HG02870 (cell line): ENCODE measurements at regions not wholly inside any gene's neighbourhood (a gene's known extent, or its start where the extent isn't known, plus 50 kb on each side); places are given as distances from the start of the nearest gene placed in this dataset.

Source experiments
- ATAC-seq: cut with Tn5 transposase; IDR thresholded peaks from one replicate; pipeline ENCODE4 v1.9.1; 2021; ENCODE audit warnings: mild to moderate bottlenecking, moderate library complexity; ENCODE audit not compliant: unreplicated experiment

GRCh38 chr17:55829995-55830612, 79.3 kb downstream of the PCTP start:
- no peak for ATAC-seq

GRCh38 chr17:55830699-55831471, 80.0 kb downstream of the PCTP start:
- no peak for ATAC-seq

DNA sequence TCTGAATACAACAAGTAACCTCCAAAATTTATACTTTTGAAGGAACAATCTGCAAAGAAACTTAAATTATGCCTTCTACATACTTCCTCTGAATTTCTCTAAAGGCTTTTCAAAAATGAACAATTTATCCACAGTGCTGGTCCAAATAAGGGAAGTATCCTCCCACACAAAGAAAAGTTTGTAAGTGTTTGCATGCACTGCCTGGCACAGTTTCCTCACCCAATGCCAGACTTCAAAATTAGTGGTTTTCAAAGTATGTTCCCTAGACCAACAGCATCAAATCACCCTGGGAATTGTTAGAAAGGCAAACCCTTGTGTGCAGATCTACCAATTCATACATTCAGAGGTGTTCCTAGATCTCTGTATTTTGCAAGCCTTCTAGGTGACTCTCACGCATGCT, 82.5 kb downstream of the PCTP start:
- no peak for ATAC-seq

GRCh38 chr17:55842405-55843158, 91.7 kb downstream of the PCTP start:
- no peak for ATAC-seq

- ATAC-seq: no peak
Measured at GRCh38 chr17:55843785-55844184, 92.9 kb downstream of the PCTP start.

DNA sequence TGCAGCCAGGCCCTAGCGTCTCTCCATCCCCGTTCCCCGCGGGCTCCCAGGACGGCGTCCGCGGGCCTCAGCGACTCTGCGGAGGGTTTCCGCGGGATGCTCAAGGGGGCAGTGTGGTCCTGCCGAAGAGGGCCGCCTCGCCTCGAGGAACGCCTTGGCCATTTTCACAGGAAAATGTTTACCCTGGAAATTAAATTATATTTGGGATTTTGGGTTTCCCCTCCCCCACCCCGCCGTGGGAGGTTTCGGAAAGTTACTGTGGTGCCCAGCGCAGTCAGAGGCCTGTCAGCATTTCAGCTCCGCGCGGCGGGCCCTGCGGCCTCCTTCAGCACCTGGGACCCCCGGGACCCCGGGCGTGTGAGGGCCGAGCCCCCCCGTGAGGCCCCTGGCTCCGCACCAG, 94.5 kb downstream of the PCTP start:
- peak; percentile 55 for ATAC-seq

- no peak for ATAC-seq
Measured at GRCh38 chr17:55846745-55847144, 95.9 kb downstream of the PCTP start.

GRCh38 chr17:55852734-55853133, 101.9 kb downstream of the PCTP start:
- no peak for ATAC-seq

GRCh38 chr17:55859301-55859795, 108.5 kb downstream of the PCTP start:
- no peak for ATAC-seq

DNA sequence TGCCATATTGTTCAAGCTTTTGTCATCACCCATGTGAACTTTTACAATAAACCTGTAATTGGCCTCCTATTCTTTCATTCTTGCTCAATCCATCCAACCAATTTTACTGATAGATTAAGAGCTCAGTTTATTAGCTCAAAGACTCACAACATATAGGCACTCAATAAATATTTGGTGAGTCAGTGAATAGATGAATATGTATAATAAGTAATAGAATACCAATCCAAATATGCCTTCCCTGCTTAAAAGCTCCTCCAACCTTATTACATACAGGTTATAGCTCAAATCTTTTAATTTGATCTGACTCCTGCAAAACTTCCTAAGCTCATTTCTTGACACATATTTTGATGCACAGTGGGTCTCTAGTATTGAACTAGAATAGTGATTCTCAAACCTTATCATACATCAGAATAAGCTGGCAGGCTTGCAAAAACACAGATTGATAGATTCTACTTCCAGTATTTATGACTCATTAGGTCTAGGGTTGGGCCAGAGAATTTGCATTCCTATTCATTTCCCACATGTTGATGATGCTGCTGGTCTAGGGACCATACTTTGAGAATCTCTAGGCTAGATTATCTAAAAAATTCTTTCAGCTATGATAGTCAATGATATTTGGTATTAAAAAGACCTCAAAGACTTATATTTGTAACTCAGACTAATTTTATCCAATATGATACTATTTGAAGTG, 114.4 kb downstream of the PCTP start:
- ATAC-seq: no peak

DNA sequence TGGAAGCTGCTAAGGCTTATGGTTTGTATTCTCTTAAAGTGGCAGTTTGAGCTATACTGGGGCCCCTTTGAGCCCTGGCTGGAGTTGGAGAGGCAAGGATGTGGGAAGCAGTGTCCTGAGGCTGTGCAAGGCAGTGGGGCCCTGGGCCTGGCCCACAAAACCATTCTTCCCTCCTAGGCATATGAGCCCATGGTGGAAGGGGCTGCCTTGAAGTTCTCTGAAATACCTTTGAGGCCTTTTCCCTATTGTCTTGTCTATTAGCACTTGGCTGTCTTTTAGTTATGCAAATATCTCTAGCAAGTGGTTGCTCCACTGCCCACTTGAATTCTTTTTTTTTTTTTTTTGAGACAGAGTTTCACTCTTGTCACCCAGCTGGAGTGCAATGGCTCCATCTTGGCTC, 119.2 kb downstream of the PCTP start:
- ATAC-seq: no peak

- peak; percentile 80 for ATAC-seq
Measured at GRCh38 chr17:55872374-55872773, 121.5 kb downstream of the PCTP start.

DNA sequence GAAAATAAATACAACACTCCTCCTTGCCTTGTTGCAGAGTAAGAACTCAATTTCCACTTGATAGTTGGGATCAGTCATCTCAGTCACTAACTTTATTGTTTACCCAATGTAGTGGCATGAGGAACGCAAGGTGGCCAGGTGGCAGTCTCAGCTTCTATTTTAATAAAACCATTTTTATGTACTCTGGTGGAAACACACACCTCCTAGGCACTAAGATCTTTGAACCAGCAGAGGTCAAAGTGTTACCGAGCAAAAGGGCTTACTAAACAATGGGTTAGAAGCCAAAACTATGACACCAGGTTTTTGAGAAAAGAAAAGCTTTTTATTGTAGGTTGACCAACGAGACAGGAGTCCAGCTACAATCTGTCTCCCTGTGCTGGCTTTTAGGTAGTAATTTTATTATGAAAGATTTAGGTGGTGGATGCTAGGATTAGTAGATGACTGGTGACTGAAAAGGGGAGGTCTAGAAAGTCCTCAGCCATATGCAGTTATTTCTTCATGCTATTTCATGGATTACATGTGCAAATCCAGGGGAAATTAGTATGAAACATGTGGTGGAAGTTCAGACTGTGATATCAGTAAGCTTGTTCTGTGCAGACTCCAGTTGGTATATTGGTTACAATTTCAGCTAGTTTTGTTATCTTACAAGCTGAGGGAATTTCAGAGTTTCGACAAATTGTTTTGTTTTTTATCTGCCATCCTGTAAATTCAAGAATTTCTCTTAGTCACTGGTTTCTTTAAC, 122.3 kb downstream of the PCTP start:
- no peak for ATAC-seq

DNA sequence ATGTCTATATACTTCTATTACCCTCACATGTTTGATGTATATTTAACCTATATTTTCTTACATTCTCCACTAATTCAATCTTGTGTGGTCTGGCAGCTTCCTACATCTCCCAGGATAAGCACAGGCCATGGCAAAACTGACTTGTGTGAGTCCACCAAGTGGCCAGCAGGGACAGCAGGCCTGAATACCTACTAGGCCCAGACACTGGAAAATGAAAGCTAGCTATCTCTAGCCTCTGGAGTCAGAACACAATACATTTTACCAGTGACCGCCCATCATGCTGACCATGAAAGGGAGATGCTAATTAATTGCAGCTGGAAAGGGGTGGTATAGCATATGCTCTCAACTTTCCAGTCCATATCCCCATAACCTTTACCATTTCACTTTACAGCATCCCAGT, 132.3 kb downstream of the PCTP start:
- no peak for ATAC-seq

GRCh38 chr17:55887531-55887930, 136.7 kb downstream of the PCTP start:
- no peak for ATAC-seq

- no peak for ATAC-seq
Measured at GRCh38 chr17:55889271-55889670, 138.4 kb downstream of the PCTP start.

DNA sequence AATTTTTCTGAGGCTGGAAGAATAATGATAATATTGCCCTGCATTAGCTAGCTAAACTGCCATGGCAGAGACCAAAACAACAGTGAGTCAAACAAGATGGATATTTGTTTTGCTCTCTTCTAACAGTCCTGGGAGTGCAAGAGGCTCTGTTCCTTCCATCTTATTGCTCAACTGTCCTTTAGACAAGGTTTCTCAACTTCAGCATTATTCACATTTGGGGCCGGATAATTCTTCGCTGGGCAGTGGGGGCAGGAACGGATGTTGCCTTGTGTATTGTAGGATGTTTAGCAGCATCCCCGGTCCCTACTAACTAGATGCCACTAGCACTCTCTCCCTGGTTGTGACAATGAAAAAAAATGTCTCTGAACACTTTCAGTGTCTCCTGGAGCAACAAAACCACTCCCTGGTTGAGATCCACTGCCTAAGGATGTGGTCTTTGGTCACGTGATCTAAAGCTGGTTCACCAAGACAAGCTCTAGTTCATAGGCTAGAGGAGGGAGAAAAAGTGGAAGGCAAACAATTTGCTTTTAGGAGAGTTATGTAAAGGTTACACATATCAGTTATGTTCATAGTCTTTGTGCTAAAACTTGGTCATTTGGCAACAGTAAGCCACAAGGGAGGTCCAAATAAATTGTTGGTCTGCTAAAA, 144.4 kb downstream of the PCTP start:
- ATAC-seq: no peak

DNA sequence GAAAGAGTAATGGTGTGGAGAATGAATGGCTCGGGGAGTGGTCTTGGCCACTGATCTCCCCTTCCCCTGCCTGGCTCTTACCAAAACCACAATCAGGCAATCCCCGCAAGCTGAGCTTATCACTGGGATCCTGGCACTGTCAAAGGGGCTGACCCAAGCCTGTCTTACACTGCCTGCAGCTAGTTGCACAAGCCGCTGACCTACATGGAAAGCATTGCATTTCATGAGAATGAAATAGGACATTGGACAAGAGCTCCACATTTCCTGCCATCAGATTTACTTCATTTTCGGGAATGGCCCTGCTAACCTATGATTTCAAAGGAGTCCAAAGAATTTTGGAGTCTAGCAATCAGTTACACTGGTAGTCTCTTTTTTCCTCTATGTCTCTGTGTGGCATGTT, 146.4 kb downstream of the PCTP start:
- ATAC-seq: no peak

DNA sequence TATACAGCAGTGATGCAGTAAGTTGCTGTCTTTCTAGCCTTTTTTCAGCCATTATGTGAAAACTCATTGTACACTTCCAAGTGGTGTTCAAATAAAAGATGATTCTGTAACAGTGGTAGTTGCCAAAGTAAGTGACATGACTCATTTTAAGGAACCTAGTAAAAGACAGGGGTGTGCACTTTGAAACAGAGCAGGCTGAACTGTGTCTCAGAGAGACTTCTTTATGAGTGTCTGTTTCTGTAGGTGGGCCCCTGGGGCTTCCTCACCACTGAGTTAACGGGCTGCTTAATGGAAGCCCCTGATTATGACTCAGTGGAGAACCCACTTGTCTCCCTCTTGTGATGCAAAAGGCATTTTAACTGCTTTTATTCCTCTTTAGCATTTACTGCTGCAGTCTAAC, 147.3 kb downstream of the PCTP start:
- ATAC-seq: no peak

GRCh38 chr17:55900188-55900587, 149.3 kb downstream of the PCTP start:
- no peak for ATAC-seq
